Lower leg skin (tissue), 4 donors: ENCODE measurements at regions not wholly inside any gene's neighbourhood (a gene's known extent, or its start where the extent isn't known, plus 50 kb on each side); places are given as distances from the start of the nearest gene placed in this dataset.

ENCODE experiments used
- DNase-seq, 2 donors: peaks; one replicate each; pipeline ENCODE4 v3.0.0-alpha.2; 2019; ENCODE audit warnings: low spot score in 2 of 2
- H3K4me3 ChIP-seq: fragments of 200-600 bp; sonication (generic); 2 replicates; pipeline ENCODE4 v1.5.1; 2017; ENCODE audit warnings: mild to moderate bottlenecking, low read depth; ENCODE audit not compliant: poor library complexity, severe bottlenecking
- CTCF ChIP-seq, 3 donors: fragments of 450-650 bp; IDR thresholded peaks; one replicate each; pipeline ENCODE4 v1.5.1; 2016; ENCODE audit warnings: antibody characterized with exemption in 3 of 3, mild to moderate bottlenecking in 3 of 3, moderate library complexity in 2 of 3
- POLR2A ChIP-seq, 2 donors: fragments of 450-650 bp; IDR thresholded peaks; one replicate each; pipeline ENCODE4 v1.6.1; 2016 to 2017; ENCODE audit warnings: antibody characterized with exemption in 2 of 2, mild to moderate bottlenecking in 1 of 2, moderate library complexity in 1 of 2
- WGBS, 2 donors: methylation state at CpG; one replicate each; pipeline ENCODE4 v1.1.5; 2018; 5-methylcytosine and 5-hydroxymethylcytosine counted together
- intact Hi-C: fragments of 100-400 bp; cut with DNase I; formaldehyde crosslinking; loops from one replicate; pipeline ENCODE4 v1.15.0; 2023; ENCODE audit warnings: low total_unique reads

DNA sequence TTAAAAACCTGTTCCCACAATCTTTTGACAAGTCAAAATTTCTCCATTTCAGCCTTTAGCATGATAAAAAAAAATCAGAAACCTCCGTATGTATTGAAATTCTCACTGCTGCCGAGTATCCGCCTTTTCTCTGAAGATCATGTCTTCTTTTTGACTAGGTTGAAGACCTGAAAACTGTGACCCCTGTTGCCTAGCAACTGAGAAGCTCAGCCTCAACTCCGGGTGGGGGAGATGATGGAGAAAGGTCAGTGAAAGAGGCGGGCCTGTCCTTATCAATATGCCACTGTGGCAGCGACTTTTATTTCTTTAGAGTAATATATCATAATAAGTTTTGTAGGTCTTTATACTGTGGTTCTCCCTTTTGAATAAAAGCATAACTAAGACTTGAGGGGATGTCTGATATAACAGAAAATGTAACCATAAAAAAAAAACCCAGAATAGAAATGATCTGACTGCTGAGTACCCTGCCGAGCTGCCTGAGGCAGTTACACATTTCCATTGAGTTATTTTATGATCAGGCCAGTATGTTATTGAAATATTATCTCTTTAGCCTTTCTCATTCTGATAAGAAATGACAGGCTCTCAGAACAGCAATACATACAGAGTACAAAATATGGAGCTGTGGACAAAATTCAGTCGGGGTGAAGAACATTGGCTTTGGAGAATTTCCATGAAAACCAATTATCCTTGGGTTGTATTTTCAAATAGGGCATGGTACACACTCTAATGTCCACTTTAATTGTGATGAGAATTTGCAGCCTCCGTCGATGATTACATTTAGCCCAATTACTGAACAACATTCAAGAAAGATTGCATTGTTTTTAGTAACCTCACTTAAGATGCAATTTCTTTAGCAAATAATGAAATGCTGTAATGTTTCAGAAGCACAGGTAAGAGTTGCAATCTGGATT is 136.7 kb upstream of the EEF1E1 start:
- TF ChIP-seq CTCF (IDR thresholded peaks at IDR 0.05) = no peak
- TF ChIP-seq POLR2A (IDR thresholded peaks at IDR 0.05) = no peak
- WGBS, 2 donors = 70 to 71% methylated on average over 10 of the region's 10 CpGs
- H3K4me3 ChIP-seq = no peak overlapping the region
- DNase-seq = no peak
- intact Hi-C loops = no loop called here

DNA sequence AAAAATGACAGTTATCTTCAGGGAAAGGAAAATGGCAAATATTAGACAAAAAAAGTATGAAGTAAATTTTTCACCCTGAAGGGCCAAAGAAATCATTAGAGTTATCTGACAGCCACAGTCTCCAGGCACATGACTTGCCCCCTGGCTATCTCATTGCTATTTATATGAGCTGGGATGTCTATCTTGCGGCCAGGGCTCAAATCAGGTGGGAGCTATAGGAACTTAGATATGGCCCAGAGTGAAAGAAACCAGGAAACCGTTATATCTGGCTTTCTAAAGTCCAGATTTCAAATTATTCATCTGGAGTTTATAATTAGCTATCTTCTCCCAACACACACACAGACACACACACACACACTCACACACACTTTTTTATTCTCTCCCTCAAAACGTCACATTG is 135.3 kb upstream of the EEF1E1 start:
- WGBS, 2 donors = 73 to 78% methylated on average over 3 of the region's 3 CpGs
- DNase-seq = no peak
- intact Hi-C loops = no loop called here
- no peak overlapping the region for H3K4me3 ChIP-seq
- TF ChIP-seq POLR2A (IDR thresholded peaks at IDR 0.05) = no peak
- no peak for TF ChIP-seq CTCF (IDR thresholded peaks at IDR 0.05)

DNA sequence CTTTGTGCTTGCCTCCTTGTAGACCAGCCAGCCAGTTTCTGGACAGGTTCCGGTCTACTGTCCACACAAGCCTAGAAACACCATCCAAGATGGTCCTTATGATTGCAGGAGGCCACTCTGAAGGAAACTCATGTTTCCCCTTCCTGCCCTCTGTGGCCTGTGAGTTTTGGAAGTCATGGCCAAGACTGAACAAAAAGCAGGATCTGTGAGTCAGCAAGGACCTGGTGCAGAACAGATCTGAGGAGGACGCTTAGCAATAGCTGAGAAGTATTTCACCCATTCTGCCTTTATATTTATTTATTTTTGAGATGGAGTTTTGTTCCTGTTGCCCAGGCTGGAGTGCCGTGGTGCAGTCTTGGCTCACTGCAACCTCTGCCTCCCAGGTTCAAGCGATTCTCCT is 134.6 kb upstream of the EEF1E1 start:
- no peak overlapping the region for H3K4me3 ChIP-seq
- 67 to 94% methylated on average over 4 of the region's 4 CpGs for WGBS, 2 donors
- DNase-seq = no peak
- TF ChIP-seq POLR2A (IDR thresholded peaks at IDR 0.05) (no peak), CTCF (IDR thresholded peaks at IDR 0.05) (no peak)
- intact Hi-C loops = no loop called here

DNA sequence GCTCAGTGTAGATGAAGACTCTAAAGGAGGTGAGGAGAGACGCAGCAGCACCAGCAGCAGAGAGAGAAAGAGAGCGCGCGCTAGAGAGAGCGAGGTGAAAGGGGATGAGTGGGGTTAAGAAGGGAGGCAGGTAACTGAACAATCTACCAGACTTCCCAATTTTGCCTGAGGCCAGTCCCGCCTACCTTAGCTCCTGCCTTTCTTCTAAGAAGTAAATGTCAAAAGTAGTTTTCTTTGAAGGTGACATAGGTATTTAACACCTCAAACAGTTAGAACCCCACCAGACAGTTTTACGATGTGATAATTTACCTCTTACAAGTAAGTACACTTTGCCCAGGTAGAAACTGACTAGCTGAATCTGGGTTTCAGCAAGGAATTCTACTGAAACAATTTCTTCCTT is 132.0 kb upstream of the EEF1E1 start:
- intact Hi-C loops = no loop called here
- WGBS, 2 donors = 43 to 46% methylated on average over 7 of the region's 7 CpGs
- DNase-seq = no peak
- H3K4me3 ChIP-seq = no peak overlapping the region
- TF ChIP-seq POLR2A (IDR thresholded peaks at IDR 0.05) (no peak), CTCF (IDR thresholded peaks at IDR 0.05) (no peak)

DNA sequence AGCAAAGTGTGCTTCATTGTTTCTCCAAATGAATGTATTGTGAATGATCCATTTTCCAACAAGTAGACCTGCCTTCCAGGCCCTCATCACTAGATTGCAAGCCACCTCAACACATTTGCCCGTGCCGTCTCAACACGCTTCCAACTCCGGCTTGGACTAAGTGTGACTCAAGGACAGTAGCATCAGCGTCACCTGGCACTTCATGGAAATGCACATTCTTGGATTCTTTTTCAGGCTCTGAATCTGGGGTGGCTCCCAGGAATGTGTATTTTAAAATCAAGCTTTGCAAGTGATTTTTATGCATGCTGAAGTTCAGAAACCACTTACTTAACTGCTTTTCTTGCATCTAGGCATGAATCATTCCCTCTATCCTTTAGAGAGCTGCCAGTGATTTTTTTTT is 129.6 kb upstream of the EEF1E1 start:
- intact Hi-C loops = no loop called here
- DNase-seq = no peak
- TF ChIP-seq CTCF (IDR thresholded peaks at IDR 0.05) (no peak), POLR2A (IDR thresholded peaks at IDR 0.05) (no peak)
- 88 to 91% methylated on average over 5 of the region's 5 CpGs for WGBS, 2 donors
- H3K4me3 ChIP-seq = no peak overlapping the region
